ENCODE measurements at regions not wholly inside any gene's neighbourhood (a gene's known extent, or its start where the extent isn't known, plus 50 kb on each side); places are given as distances from the start of the nearest gene placed in this dataset.

GRCh38 chr4:101515566-101515965 lies 168.2 kb upstream of the PPP3CA start:
- Mint-ChIP-seq H3K36me3 (no peaks in the 10 kb centered on the region), H3K27ac (no peak overlapping the region), H3K9me3 (peaks cover 0 to 1% (median 0%) of the 10 kb centered on the region in 9 donors), H3K27me3 (peaks cover 7 to 49% (median 17%) of the 10 kb centered on the region in 5 donors), H3K4me1 (peaks cover 0 to 6% (median 0%) of the 10 kb centered on the region in 4 donors), H3K4me3 (no peak overlapping the region)
- DNase-seq: no peak
- ATAC-seq: no peak
- POLR2A ChIA-PET: no interaction called here

DNA sequence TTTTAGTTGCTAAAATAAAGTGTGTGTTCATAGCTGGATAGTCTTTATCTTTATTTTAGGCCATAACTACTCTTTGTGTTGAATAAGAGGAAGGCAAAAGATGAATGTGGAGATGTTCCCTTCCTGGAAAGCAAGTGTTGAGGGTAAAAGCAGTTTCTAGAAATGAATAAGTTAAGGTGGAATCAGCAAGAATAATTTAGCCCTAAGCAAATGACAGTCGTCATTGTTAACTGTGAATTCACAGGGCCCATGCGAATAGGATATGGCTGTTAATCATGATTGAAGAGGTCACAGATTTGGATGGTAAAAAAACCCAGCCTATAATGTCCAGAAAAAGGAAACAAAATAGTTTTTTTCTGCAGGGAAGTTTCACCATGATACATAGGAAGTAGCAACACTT lies 167.8 kb upstream of the PPP3CA start:
- Mint-ChIP-seq H3K36me3 (no peaks in the 10 kb centered on the region), H3K4me1 (peaks cover 0 to 6% (median 0%) of the 10 kb centered on the region in 4 donors), H3K9me3 (no peaks in the 10 kb centered on the region), H3K27ac (no peak overlapping the region), H3K27me3 (peaks cover 7 to 49% (median 17%) of the 10 kb centered on the region in 5 donors), H3K4me3 (no peak overlapping the region)
- DNase-seq: no peak
- POLR2A ChIA-PET: no interaction called here
- ATAC-seq: no peak

DNA sequence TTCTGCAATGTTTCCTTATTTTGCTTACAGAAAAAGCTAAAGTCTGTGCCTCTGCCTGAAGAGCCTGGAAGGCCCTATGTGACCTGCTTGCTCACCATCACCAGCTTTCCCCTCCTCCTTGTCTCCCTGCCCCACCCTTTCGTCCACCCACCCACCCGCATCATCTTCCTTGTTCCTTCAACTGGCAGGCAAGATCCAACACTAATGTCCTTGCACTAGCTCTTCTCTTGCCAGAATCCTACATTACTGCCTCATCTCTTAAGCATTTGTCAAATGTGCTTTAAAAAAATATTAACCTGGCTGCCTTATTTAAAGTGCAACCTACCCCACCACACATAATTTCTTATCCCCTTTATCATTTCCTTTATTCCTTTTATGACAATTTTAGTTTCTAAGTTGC lies 165.1 kb upstream of the PPP3CA start:
- H3K4me3 Mint-ChIP-seq: no peak overlapping the region
- no peaks in the 10 kb centered on the region for H3K36me3 Mint-ChIP-seq
- DNase-seq (no peak), ATAC-seq (no peak)
- POLR2A ChIA-PET: no interaction called here
- H3K9me3 Mint-ChIP-seq: no peaks in the 10 kb centered on the region
- H3K27me3 Mint-ChIP-seq: peaks cover 7 to 45% (median 17%) of the 10 kb centered on the region in 5 donors
- peaks cover 0 to 6% (median 0%) of the 10 kb centered on the region in 4 donors for H3K4me1 Mint-ChIP-seq
- H3K27ac Mint-ChIP-seq: no peak overlapping the region

GRCh38 chr4:101501421-101501820 lies 154.1 kb upstream of the PPP3CA start:
- H3K9me3 Mint-ChIP-seq: peaks cover 0 to 3% (median 0%) of the 10 kb centered on the region in 9 donors
- POLR2A ChIA-PET: no interaction called here
- H3K27me3 Mint-ChIP-seq: peaks cover 0 to 4% (median 1%) of the 10 kb centered on the region in 5 donors
- no peak for DNase-seq
- no peak overlapping the region for H3K4me3 Mint-ChIP-seq
- no peaks in the 10 kb centered on the region for H3K36me3 Mint-ChIP-seq
- no peaks in the 10 kb centered on the region for H3K4me1 Mint-ChIP-seq
- no peak for ATAC-seq
- no peak overlapping the region for H3K27ac Mint-ChIP-seq

DNA sequence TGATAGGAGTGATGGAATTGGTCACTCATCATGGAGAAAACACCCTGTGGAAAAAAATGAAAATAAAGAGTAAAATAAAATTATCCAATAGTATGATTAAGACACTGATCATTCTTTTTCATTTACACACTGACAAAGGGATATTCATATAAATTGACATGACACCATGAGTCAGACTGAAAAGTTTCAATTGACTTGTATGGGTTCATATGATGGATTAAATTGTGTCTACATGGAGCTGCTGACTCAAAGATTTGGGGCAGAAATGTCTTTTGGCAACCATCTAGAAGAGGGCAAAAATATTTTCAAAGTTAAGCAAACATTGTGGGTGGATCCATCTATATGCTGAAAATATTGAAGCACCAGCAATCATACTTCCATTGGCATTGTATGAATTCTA lies 153.4 kb upstream of the PPP3CA start:
- POLR2A ChIA-PET: no interaction called here
- peaks cover 0 to 4% (median 1%) of the 10 kb centered on the region in 5 donors for H3K27me3 Mint-ChIP-seq
- peaks cover 0 to 3% (median 0%) of the 10 kb centered on the region in 9 donors for H3K9me3 Mint-ChIP-seq
- no peak overlapping the region for H3K27ac Mint-ChIP-seq
- ATAC-seq (no peak), DNase-seq (no peak)
- H3K4me1 Mint-ChIP-seq: no peaks in the 10 kb centered on the region
- no peaks in the 10 kb centered on the region for H3K36me3 Mint-ChIP-seq
- no peak overlapping the region for H3K4me3 Mint-ChIP-seq

DNA sequence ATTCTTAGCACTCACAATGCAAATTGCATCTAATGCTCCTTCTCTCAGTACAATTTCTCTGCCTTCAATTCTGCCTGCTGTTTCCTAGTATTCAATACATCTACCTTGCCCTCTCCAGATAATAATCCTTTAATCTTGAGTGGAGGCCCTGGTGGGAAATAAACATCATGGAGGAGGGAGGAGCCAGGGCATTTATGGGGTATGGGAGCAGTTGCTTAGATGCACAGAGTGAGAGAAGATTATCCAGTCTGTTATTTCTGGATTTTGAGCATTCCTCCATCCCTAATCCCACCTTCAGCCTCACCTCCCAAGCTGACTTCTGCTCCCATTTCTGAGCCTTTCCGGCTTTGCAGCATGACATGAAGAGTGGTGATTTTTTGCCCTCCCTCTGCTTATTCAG lies 127.9 kb upstream of the PPP3CA start:
- Mint-ChIP-seq H3K36me3 (no peaks in the 10 kb centered on the region), H3K27me3 (peaks cover 3 to 22% (median 4%) of the 10 kb centered on the region in 5 donors), H3K9me3 (peaks cover 0 to 5% (median 1%) of the 10 kb centered on the region in 9 donors), H3K27ac (no peak overlapping the region), H3K4me1 (no peaks in the 10 kb centered on the region), H3K4me3 (no peak overlapping the region)
- POLR2A ChIA-PET: no interaction called here
- DNase-seq (no peak), ATAC-seq (no peak)

- DNase-seq: no peak
- Mint-ChIP-seq H3K27ac (no peak overlapping the region), H3K27me3 (peaks cover 10 to 46% (median 14%) of the 10 kb centered on the region in 5 donors), H3K4me3 (no peak overlapping the region), H3K4me1 (peaks cover 0 to 2% (median 0%) of the 10 kb centered on the region in 4 donors), H3K9me3 (peaks cover 0 to 2% (median 0%) of the 10 kb centered on the region in 9 donors), H3K36me3 (no peaks in the 10 kb centered on the region)
- POLR2A ChIA-PET: no interaction called here
- ATAC-seq: no peak
These were observed 123.9 kb upstream of the PPP3CA start for GRCh38 chr4:101471201-101471600.

DNA sequence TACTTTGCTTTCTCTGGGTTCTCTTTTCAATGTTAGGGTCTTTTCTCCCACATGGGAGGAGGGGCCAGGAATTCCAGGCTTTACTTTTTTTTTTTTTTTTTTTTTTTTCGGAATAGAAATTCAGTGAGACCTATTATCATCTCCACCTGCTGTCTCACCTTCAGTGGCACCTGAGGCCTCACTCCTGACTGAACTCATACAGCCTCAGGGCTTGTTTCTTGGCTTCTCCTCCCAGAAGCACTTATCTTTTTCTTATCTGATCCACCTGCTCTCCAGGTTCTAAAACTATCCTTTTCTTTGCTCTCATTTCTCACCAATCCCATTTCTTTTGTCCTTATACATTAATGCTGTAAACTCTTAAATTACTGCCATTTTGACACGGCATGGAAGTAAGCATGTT lies 117.3 kb upstream of the PPP3CA start:
- Mint-ChIP-seq H3K4me3 (no peak overlapping the region), H3K9me3 (peaks cover 0 to 9% (median 2%) of the 10 kb centered on the region in 9 donors), H3K36me3 (peaks cover 0 to 9% (median 0%) of the 10 kb centered on the region in 3 donors), H3K27ac (no peak overlapping the region), H3K27me3 (peaks cover 11 to 55% (median 17%) of the 10 kb centered on the region in 5 donors), H3K4me1 (peaks cover 0 to 2% (median 0%) of the 10 kb centered on the region in 4 donors)
- POLR2A ChIA-PET: no interaction called here
- ATAC-seq: no peak
- no peak for DNase-seq

GRCh38 chr4:101458914-101459313 lies 111.6 kb upstream of the PPP3CA start:
- no peak for ATAC-seq
- Mint-ChIP-seq H3K27me3 (peaks cover 8 to 44% (median 24%) of the 10 kb centered on the region in 5 donors), H3K36me3 (peaks cover 0 to 15% (median 0%) of the 10 kb centered on the region in 3 donors), H3K4me1 (no peaks in the 10 kb centered on the region), H3K27ac (no peak overlapping the region), H3K4me3 (no peak overlapping the region), H3K9me3 (peaks cover 0 to 21% (median 2%) of the 10 kb centered on the region in 9 donors)
- POLR2A ChIA-PET: no interaction called here
- no peak for DNase-seq

GRCh38 chr4:101458473-101458872 lies 111.1 kb upstream of the PPP3CA start:
- H3K27ac Mint-ChIP-seq: no peak overlapping the region

GRCh38 chr4:101451086-101451485 lies 103.8 kb upstream of the PPP3CA start:
- Mint-ChIP-seq H3K4me1 (no peaks in the 10 kb centered on the region), H3K36me3 (no peaks in the 10 kb centered on the region), H3K27ac (no peak overlapping the region), H3K4me3 (no peak overlapping the region), H3K9me3 (peaks cover 0 to 12% (median 0%) of the 10 kb centered on the region in 9 donors), H3K27me3 (peaks cover 0 to 10% (median 4%) of the 10 kb centered on the region in 5 donors)
- ATAC-seq (no peak), DNase-seq (no peak)
- POLR2A ChIA-PET: no interaction called here

More at GRCh38 chr4:101458473-101458872, 111.1 kb upstream of the PPP3CA start:
- H3K9me3 Mint-ChIP-seq: peaks cover 0 to 21% (median 2%) of the 10 kb centered on the region in 9 donors
- H3K4me3 Mint-ChIP-seq: no peak overlapping the region
- ATAC-seq: no peak
- no peaks in the 10 kb centered on the region for H3K4me1 Mint-ChIP-seq
- DNase-seq: no peak
- POLR2A ChIA-PET: no interaction called here
- H3K36me3 Mint-ChIP-seq: peaks cover 0 to 15% (median 0%) of the 10 kb centered on the region in 3 donors
- peaks cover 8 to 44% (median 24%) of the 10 kb centered on the region in 5 donors for H3K27me3 Mint-ChIP-seq

- Mint-ChIP-seq H3K27me3 (peaks cover 11 to 31% (median 16%) of the 10 kb centered on the region in 5 donors), H3K9me3 (peaks cover 0 to 4% (median 0%) of the 10 kb centered on the region in 9 donors), H3K4me3 (no peak overlapping the region), H3K4me1 (no peaks in the 10 kb centered on the region), H3K36me3 (no peaks in the 10 kb centered on the region), H3K27ac (no peak overlapping the region)
- POLR2A ChIA-PET: no interaction called here
- DNase-seq (no peak), ATAC-seq (no peak)
These were observed 94.1 kb upstream of the PPP3CA start for GRCh38 chr4:101441446-101441845.

DNA sequence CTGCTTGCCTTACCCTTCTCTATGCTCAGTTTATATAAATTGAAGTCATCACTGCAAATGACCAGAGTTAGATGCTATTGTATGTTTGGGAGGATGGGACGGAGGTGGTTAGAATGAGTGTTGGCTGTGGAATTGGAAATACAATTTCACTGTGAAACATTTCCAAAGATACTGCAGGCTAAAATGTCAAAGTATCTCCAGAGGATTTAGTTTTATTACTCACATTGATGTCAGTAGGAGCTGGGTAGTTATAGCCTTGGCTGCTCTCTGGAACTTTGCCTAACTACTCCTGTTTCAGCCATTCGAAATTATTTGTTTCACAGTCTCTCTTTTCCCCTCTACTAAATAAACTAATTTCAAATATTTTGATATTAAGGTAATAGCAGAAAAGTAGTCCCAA lies 92.6 kb upstream of the PPP3CA start:
- DNase-seq: no peak
- Mint-ChIP-seq H3K9me3 (peaks cover 0 to 4% (median 0%) of the 10 kb centered on the region in 9 donors), H3K27ac (no peak overlapping the region), H3K27me3 (peaks cover 6 to 26% (median 10%) of the 10 kb centered on the region in 5 donors), H3K36me3 (no peaks in the 10 kb centered on the region), H3K4me1 (no peaks in the 10 kb centered on the region), H3K4me3 (no peak overlapping the region)
- no peak for ATAC-seq
- POLR2A ChIA-PET: no interaction called here

- POLR2A ChIA-PET: no interaction called here
- DNase-seq (no peak), ATAC-seq (no peak)
- Mint-ChIP-seq H3K36me3 (peaks cover 0 to 5% (median 5%) of the 10 kb centered on the region in 3 donors), H3K27ac (no peak overlapping the region), H3K9me3 (peaks cover 0 to 5% (median 0%) of the 10 kb centered on the region in 9 donors), H3K4me1 (peaks cover 14 to 38% (median 32%) of the 10 kb centered on the region in 4 donors), H3K4me3 (no peak overlapping the region), H3K27me3 (peaks cover 13 to 58% (median 27%) of the 10 kb centered on the region in 5 donors)
These were observed 74.1 kb upstream of the PPP3CA start for GRCh38 chr4:101421386-101421785.

Measured in naive thymus-derived CD8-positive, alpha-beta T cell (primary cell).